HG03575 (cell line): ENCODE measurements at regions not wholly inside any gene's neighbourhood (a gene's known extent, or its start where the extent isn't known, plus 50 kb on each side); places are given as distances from the start of the nearest gene placed in this dataset.
"Not testable (repeated sequence)": the region's sequence is repeated elsewhere in the genome, so short reads cannot be mapped to it uniquely, and the experiment has no call there.

Source experiments
- ATAC-seq: cut with Tn5 transposase; IDR thresholded peaks from one replicate; pipeline ENCODE4 v1.9.1; 2021; ENCODE audit not compliant: unreplicated experiment, insufficient number of reproducible peaks, low FRiP score; ENCODE audit errors: extremely low read depth

GRCh38 chr5:84961193-84961592 is 576.5 kb upstream of the EDIL3 start:
- ATAC-seq: no peak

- no peak for ATAC-seq
These were observed 577.2 kb upstream of the EDIL3 start for GRCh38 chr5:84961903-84962302.

- ATAC-seq: no peak
These were observed 598.4 kb upstream of the EDIL3 start for GRCh38 chr5:84983093-84983492.

DNA sequence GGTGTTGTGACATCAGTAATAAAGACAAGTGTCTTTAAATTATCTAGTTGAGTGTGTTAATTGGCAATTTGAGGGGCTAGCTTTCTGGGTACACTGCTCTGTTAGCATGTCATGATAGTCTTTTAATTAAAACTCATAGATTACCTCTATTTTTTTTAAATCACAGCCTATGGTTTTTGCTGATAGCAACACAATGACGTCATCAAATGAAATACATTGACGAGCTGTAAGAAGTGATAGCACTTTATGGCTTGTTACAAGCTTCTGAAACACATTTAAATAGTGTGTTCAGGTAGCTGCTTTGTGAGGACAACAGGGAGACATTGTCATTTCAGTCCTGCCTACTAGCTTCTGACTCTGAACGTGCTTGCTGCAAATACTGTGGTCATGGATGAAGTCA is 600.5 kb upstream of the EDIL3 start:
- no peak for ATAC-seq

GRCh38 chr5:84986688-84987087 is 602.0 kb upstream of the EDIL3 start:
- ATAC-seq: no peak

GRCh38 chr5:85000671-85001070 is 616.0 kb upstream of the EDIL3 start:
- ATAC-seq: no peak

DNA sequence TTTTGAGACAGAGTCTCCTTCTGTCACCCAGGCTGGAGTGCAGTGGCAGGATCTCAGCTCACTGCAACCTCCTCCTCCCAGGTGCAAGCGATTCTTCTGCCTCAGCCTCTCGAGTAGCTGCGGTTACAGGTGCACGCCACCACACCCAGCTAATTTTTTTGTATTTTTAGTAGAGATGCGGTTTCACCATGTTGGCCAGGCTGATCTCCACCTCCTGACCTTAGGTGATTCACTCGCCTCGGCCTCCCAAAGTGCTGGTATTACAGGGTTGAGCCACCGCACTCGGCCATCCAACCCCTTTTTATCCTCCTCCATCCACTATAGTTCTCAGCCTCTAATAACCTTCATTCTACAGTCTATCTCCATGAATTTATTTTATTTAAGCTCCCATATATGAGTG is 617.3 kb upstream of the EDIL3 start:
- not testable (repeated sequence) for ATAC-seq

- ATAC-seq: no peak
These were observed 625.4 kb upstream of the EDIL3 start for GRCh38 chr5:85010014-85010562.

- no peak for ATAC-seq
These were observed 632.6 kb upstream of the EDIL3 start for GRCh38 chr5:85017261-85017660.

DNA sequence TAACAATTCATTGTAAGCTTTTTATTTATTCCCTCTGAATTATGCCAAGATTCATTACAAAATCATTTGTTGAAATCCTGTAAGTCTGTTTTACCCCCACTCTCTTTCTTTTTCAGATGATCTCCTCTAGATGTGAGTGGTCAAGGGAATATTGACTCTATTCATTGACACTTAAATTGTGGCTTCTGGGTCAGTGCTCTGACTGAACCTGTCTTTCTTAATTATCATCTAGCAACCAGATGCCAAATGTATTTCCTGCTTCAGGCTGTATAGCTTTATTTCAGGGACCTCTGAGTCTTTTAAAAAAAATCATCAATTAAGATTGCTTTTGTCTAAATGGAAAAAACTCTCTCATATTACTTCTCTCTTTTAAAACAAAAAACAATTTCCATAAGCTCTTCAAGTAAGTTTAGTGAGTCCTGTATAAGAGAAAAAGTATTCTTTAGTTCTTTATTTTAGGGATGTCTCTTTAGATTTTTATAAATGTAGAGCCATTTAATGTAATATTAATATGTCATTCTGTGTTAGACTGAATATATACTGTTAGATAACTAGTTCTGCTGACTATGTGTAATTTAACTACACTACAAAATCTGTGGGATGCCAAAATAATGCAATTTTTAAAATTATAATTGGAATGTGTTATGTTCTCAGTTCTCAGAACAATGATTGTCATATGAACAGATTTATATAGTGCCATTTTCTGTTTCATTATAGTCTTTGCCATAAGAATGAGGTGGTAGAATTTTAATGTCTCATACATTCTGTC is 645.8 kb upstream of the EDIL3 start:
- ATAC-seq: no peak

DNA sequence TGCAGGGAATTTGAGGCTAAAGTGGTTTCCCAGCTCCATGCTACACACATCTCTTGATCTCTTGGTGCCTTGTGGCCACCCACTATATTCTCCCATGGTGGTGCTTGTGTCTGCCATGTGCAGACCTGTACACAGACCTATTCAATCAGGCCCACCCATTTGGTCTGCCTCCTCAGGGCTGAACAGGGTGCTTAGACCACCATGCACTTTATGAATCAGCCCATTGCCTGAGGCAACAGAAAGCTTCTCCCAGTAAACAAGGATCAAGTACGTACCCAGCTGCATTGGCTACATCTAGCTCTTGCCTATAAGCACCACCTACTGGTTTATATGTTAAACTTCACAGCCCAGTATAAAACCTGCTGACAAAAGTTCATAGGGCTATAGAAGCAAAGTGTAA is 664.3 kb upstream of the EDIL3 start:
- no peak for ATAC-seq

GRCh38 chr5:85052826-85053225 is 668.1 kb upstream of the EDIL3 start:
- ATAC-seq: no peak

DNA sequence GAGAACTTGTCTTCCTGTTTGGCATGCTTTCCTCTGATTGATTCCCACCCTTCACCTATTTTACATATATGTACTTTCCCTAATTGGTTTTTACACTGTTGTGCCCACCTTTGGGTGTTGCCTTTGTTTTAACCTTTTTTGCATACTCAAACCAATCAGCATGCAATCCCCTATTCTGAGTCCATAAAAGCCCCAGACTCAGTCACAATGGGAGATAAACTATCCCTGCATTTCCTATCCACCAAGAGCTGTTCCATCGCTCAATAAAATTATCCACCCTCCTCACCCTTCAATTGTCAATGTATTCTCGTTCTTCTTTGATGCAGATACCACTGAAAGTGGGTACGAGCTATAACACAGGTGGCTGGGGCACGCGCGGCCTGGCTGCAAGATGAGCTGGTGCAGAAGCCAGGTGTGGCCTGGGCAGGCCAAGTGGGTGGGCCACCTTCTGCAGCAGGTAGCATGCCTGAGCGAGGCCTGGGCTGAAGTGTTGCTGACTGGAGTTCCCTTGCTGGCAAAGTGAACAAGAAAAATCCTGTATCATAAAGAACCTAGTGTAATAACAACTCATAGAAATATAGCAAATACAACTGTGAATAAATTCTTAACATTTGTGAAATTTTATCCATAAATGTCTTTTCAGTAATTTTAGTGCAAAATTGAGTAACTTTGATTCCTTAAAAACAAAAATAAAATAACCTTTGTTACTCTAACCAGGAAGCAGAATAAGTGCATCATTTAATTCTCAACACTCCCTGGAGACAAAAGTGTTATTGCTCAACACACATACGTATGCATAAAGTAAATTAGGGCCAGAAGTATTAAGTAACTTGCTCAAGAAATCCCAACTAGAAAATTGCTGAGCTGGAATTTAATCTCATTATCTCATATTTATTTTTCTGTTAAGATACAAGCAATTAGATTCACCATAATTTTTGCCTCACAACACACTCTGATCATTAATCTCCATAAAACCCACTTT is 685.3 kb upstream of the EDIL3 start:
- no peak for ATAC-seq

GRCh38 chr5:85077581-85077980 is 692.9 kb upstream of the EDIL3 start:
- no peak for ATAC-seq

GRCh38 chr5:85096421-85096820 is 711.7 kb upstream of the EDIL3 start:
- ATAC-seq: no peak

GRCh38 chr5:85108471-85108870 is 723.8 kb upstream of the EDIL3 start:
- ATAC-seq: no peak

DNA sequence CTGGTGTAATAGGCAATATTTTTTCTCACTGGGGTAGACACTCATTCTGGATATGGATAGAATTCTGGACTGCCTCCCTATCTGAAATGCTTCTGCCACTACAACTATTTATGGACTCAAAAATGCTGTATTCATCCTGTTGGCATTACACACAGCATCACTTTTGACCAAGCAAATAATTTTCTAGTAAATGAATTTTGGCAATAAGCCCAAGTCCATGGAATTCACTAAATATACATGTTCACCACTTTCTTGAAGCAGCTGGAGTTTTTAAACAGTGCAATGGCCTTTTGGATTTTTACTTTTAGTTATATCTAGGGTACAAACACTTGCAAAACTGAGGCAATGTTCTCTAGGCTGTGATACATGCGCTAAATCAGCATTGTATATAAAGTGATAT is 724.9 kb upstream of the EDIL3 start:
- no peak for ATAC-seq

DNA sequence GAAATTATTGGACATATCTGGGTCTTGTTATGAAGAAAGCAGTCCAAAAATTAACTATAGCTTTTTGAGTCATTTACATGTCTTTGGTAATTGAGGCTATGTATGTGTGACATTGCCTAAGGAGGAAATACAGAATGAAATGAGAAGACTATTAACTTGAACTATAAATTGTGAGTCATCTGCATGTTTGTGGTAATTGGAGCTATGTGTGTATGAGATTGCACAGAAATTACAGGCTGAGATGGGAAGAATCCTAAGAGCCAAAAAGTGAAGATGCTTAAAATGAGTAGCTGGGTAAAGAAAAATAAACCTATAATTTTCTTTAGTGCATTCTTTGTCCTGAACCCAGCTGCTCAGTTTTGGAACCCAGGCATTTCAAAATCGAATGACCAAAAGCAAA is 747.6 kb upstream of the EDIL3 start:
- ATAC-seq: no peak

GRCh38 chr5:85140471-85140870 is 755.8 kb upstream of the EDIL3 start:
- no peak for ATAC-seq

- ATAC-seq: no peak
These were observed 758.5 kb upstream of the EDIL3 start for GRCh38 chr5:85143138-85143537.
